ENCODE measurements at regions not wholly inside any gene's neighbourhood (a gene's known extent, or its start where the extent isn't known, plus 50 kb on each side); places are given as distances from the start of the nearest gene placed in this dataset.

DNA sequence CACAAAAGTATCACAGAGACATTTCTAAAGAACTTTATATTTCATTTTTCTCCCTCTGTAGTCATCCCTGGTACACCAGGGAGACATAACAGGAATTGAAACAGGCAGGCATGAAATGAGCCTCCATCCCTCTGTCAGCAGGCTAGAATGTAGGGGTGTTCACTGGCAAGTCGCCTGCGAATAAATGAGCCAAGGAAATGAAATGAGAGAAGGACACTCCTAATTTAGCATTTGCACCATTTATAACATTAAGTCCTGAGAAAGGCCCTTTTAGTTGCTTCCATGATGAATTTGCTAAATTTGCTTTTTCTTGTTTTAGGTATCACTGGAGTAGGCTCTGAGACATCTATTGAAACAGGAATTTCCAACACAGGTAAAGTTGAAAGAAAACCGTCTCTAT, 192.4 kb upstream of the CNTN1 start:
- in situ Hi-C loops (cut with MboI; ENCODE audit: low sequenced_read_pairs, unreplicated experiment), result no loop called here
- DNase-seq (ENCODE audit: low spot score), result no peak
- TF ChIP-seq, protein P1, sequence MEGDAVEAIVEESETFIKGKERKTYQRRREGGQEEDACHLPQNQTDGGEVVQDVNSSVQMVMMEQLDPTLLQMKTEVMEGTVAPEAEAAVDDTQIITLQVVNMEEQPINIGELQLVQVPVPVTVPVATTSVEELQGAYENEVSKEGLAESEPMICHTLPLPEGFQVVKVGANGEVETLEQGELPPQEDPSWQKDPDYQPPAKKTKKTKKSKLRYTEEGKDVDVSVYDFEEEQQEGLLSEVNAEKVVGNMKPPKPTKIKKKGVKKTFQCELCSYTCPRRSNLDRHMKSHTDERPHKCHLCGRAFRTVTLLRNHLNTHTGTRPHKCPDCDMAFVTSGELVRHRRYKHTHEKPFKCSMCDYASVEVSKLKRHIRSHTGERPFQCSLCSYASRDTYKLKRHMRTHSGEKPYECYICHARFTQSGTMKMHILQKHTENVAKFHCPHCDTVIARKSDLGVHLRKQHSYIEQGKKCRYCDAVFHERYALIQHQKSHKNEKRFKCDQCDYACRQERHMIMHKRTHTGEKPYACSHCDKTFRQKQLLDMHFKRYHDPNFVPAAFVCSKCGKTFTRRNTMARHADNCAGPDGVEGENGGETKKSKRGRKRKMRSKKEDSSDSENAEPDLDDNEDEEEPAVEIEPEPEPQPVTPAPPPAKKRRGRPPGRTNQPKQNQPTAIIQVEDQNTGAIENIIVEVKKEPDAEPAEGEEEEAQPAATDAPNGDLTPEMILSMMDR (IDR thresholded peaks at IDR 0.05; ENCODE audit: borderline replicate concordance, control extremely low read depth, extremely low read depth, insufficient read depth, missing control alignments), result no peak

DNA sequence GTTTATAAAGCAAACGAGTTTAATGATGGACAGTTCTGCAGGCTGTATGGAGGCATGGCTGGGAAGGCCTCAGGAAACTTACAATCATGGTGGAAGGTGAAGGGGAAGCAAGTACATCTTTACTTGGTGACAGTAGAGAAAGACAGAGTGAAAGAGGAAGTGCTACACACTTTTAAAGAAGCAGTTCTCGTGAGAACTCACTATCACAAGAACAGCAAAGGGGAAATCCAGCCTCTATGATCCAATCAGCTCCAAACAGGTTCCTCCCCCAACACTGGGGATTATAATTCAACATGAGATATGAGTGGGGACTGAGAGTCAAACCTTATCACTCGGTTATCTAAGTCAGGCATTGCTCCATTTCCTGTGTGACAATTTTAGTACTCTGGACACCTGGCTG, 189.9 kb upstream of the CNTN1 start:
- TF ChIP-seq, protein P1 (IDR thresholded peaks at IDR 0.05; ENCODE audit: borderline replicate concordance, control extremely low read depth, extremely low read depth, insufficient read depth, missing control alignments), result no peak
- no peak for DNase-seq (ENCODE audit: low spot score)
- in situ Hi-C loops (cut with MboI; ENCODE audit: low sequenced_read_pairs, unreplicated experiment), result no loop called here

DNA sequence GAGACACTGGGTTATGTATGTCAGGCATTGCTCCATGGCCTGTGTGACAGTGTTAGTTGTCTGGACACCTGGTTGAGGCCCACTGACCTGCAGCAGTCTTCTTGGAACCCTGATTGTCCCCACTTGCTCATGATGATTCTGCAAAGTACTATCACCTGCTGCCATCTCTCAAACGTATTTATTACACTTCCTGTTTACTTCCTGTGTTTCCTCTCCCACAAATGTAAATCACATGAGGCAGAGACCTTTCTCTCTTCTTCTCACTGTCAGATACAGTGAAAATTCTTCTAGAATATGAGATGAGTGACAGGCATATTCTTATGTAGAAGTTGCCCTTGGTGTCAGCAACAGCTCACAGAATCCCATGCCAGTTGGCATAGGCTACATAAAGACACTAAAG, 186.9 kb upstream of the CNTN1 start:
- DNase-seq (ENCODE audit: low spot score), result no peak
- TF ChIP-seq, protein P1 (IDR thresholded peaks at IDR 0.05; ENCODE audit: borderline replicate concordance, control extremely low read depth, extremely low read depth, insufficient read depth, missing control alignments), result no peak
- in situ Hi-C loops (cut with MboI; ENCODE audit: low sequenced_read_pairs, unreplicated experiment), result no loop called here

- TF ChIP-seq, protein P1 (IDR thresholded peaks at IDR 0.05; ENCODE audit: borderline replicate concordance, control extremely low read depth, extremely low read depth, insufficient read depth, missing control alignments), result no peak
- DNase-seq (ENCODE audit: low spot score), result no peak
- in situ Hi-C loops (cut with MboI; ENCODE audit: low sequenced_read_pairs, unreplicated experiment), result no loop called here
Observed at GRCh38 chr12:40508421-40508820, 183.8 kb upstream of the CNTN1 start.

- TF ChIP-seq, protein P1 (IDR thresholded peaks at IDR 0.05; ENCODE audit: borderline replicate concordance, control extremely low read depth, extremely low read depth, insufficient read depth, missing control alignments), result no peak
- in situ Hi-C loops (cut with MboI; ENCODE audit: low sequenced_read_pairs, unreplicated experiment), result no loop called here
- DNase-seq (ENCODE audit: low spot score), result no peak
Observed at GRCh38 chr12:40511341-40511740, 180.9 kb upstream of the CNTN1 start.

- in situ Hi-C loops (cut with MboI; ENCODE audit: low sequenced_read_pairs, unreplicated experiment), result no loop called here
- DNase-seq (ENCODE audit: low spot score), result peak; percentile 7
- TF ChIP-seq, protein P1 (IDR thresholded peaks at IDR 0.05; ENCODE audit: borderline replicate concordance, control extremely low read depth, extremely low read depth, insufficient read depth, missing control alignments), result no peak
Observed at GRCh38 chr12:40515041-40515816, 177.0 kb upstream of the CNTN1 start.

Measured in GM13976 (cell line).